ENCODE measurements at regions not wholly inside any gene's neighbourhood (a gene's known extent, or its start where the extent isn't known, plus 50 kb on each side); places are given as distances from the start of the nearest gene placed in this dataset.

- H3K27ac Mint-ChIP-seq = no peak overlapping the region
- ATAC-seq = no peak
- H3K36me3 Mint-ChIP-seq = no peaks in the 10 kb centered on the region
- ChIA-PET POLR2A (no interaction called here), CTCF (interaction anchor here (3.8 kb wide), 1 partner anchor 347 kb away, joined by 16 read pairs; no protein-coding TSS in a partner anchor)
- H3K9me3 Mint-ChIP-seq = no peaks in the 10 kb centered on the region
- H3K27me3 Mint-ChIP-seq (ENCODE audit: low read depth) = no peaks in the 10 kb centered on the region
- DNase-seq (ENCODE audit: low spot score) = no peak
- no peak overlapping the region for H3K4me3 Mint-ChIP-seq
- H3K4me1 Mint-ChIP-seq = 0 out of 2 replicates have a peak, but pooled peaks cover 3% of the 10 kb centered on the region
- TF ChIP-seq ZNF281 (CRISPR knock-in tag; IDR thresholded peaks at IDR 0.05) = no peak
- no peak for TF ChIP-seq MLX (CRISPR knock-in tag; IDR thresholded peaks at IDR 0.05)
- no peak for TF ChIP-seq TP53 (CRISPR knock-in tag; IDR thresholded peaks at IDR 0.05)
- no peak for TF ChIP-seq NR3C1 (CRISPR knock-in tag; conservative IDR thresholded peaks at IDR 0.05; ENCODE audit: low read depth)
- TF ChIP-seq GTF2I (CRISPR knock-in tag; conservative IDR thresholded peaks at IDR 0.05) = no peak
- TF ChIP-seq HMGA2 (CRISPR knock-in tag; IDR thresholded peaks at IDR 0.05) = no peak
These were observed 302.7 kb downstream of the ETS1 start for GRCh38 chr11:128284634-128285033.

GRCh38 chr11:128283451-128283850, 303.9 kb downstream of the ETS1 start:
- H3K4me1 Mint-ChIP-seq = 0 out of 2 replicates have a peak, but pooled peaks cover 3% of the 10 kb centered on the region
- ChIA-PET POLR2A (no interaction called here), CTCF (interaction anchor here (3.8 kb wide), 1 partner anchor 348 kb away, joined by 16 read pairs; no protein-coding TSS in a partner anchor)
- TF ChIP-seq GTF2I (CRISPR knock-in tag; conservative IDR thresholded peaks at IDR 0.05) = no peak
- TF ChIP-seq ZNF281 (CRISPR knock-in tag; IDR thresholded peaks at IDR 0.05) = no peak
- no peak for TF ChIP-seq ZNF232 (CRISPR knock-in tag; IDR thresholded peaks at IDR 0.05)
- TF ChIP-seq RELA (CRISPR knock-in tag; IDR thresholded peaks at IDR 0.05; ENCODE audit: borderline replicate concordance) = no peak
- TF ChIP-seq ZNF425 (CRISPR knock-in tag; conservative IDR thresholded peaks at IDR 0.05) = no peak
- TF ChIP-seq CREM (CRISPR knock-in tag; IDR thresholded peaks at IDR 0.05) = no peak
- TF ChIP-seq OVOL2 (CRISPR knock-in tag; IDR thresholded peaks at IDR 0.05; ENCODE audit: borderline replicate concordance) = no peak
- no peak for TF ChIP-seq NFATC4 (CRISPR knock-in tag; IDR thresholded peaks at IDR 0.05)
- TF ChIP-seq ZNF138 (CRISPR knock-in tag; conservative IDR thresholded peaks at IDR 0.05) = no peak
- TF ChIP-seq IRF2 (CRISPR knock-in tag; IDR thresholded peaks at IDR 0.05; ENCODE audit: borderline replicate concordance, low read depth) = no peak
- no peak for TF ChIP-seq ERG (CRISPR knock-in tag; IDR thresholded peaks at IDR 0.05)
- ATAC-seq = no peak
- H3K36me3 Mint-ChIP-seq = no peaks in the 10 kb centered on the region
- no peak overlapping the region for H3K4me3 Mint-ChIP-seq
- H3K27ac Mint-ChIP-seq = no peak overlapping the region
- no peaks in the 10 kb centered on the region for H3K27me3 Mint-ChIP-seq (ENCODE audit: low read depth)
- no peak for DNase-seq (ENCODE audit: low spot score)
- no peaks in the 10 kb centered on the region for H3K9me3 Mint-ChIP-seq

All from WTC11 (cell line).